ENCODE measurements at regions not wholly inside any gene's neighbourhood (a gene's known extent, or its start where the extent isn't known, plus 50 kb on each side); places are given as distances from the start of the nearest gene placed in this dataset.

GRCh38 chr6:167401525-167402194, 76.8 kb downstream of the TTLL2 start (continued):
- TF ChIP-seq ZNF687 (CRISPR knock-in tag; IDR thresholded peaks at IDR 0.05) (peak; percentile 91), MXI1 (IDR thresholded peaks at IDR 0.05; ENCODE audit: borderline replicate concordance, low read depth, low read length) (no peak), ZBTB40 (IDR thresholded peaks at IDR 0.05) (no peak), ZBTB40 (CRISPR knock-in tag; IDR thresholded peaks at IDR 0.05) (peak; percentile 14; the same call in 1 of the 2 replicates), FOXC1 (CRISPR knock-in tag; IDR thresholded peaks at IDR 0.05; ENCODE audit: borderline replicate concordance) (peak; percentile 42; the same call in 1 of the 2 replicates), HOXA5 (CRISPR knock-in tag; IDR thresholded peaks at IDR 0.05) (no peak), RNF2 (conservative IDR thresholded peaks at IDR 0.05; ENCODE audit: low read depth) (no peak), CCAR2 (optimal IDR thresholded peaks at IDR 0.05; ENCODE audit: low read depth, low read length) (no peak), RXRA (CRISPR knock-in tag; IDR thresholded peaks at IDR 0.05) (no peak), E2F1 (CRISPR knock-in tag; IDR thresholded peaks at IDR 0.05) (no peak), ZFX (CRISPR knock-in tag; IDR thresholded peaks at IDR 0.05; ENCODE audit: low read depth) (peak; percentile 55), ZSCAN31 (CRISPR knock-in tag; IDR thresholded peaks at IDR 0.05; ENCODE audit: low read depth) (0 out of 2 replicates have a peak, but pooled peaks have one; percentile 22), MIXL1 (CRISPR knock-in tag; IDR thresholded peaks at IDR 0.05) (0 out of 2 replicates have a peak, but pooled peaks have one; percentile 29), NPAS2 (CRISPR knock-in tag; IDR thresholded peaks at IDR 0.05; ENCODE audit: borderline replicate concordance) (0 out of 2 replicates have a peak, but pooled peaks have one; percentile 61)
